ENCODE measurements at regions not wholly inside any gene's neighbourhood (a gene's known extent, or its start where the extent isn't known, plus 50 kb on each side); places are given as distances from the start of the nearest gene placed in this dataset.

- TF ChIP-seq CTCF (IDR thresholded peaks at IDR 0.05 in 2 of 3, conservative IDR thresholded peaks at IDR 0.05 in 1 of 3; ENCODE audit: insufficient read depth in 2 of 3, low read depth in 1 of 3, low read length in 3 of 3) (no peak), ARHGAP35 (IDR thresholded peaks at IDR 0.05; ENCODE audit: partially characterized antibody) (no peak), BACH1 (tag; IDR thresholded peaks at IDR 0.05) (no peak), ZNF12 (CRISPR knock-in tag; IDR thresholded peaks at IDR 0.05) (no peak), MITF (IDR thresholded peaks at IDR 0.05) (no peak), EP300 (IDR thresholded peaks at IDR 0.05; ENCODE audit: low read length) (no peak), KDM2B (CRISPR knock-in tag; IDR thresholded peaks at IDR 0.05) (no peak), ELF4 (CRISPR knock-in tag; IDR thresholded peaks at IDR 0.05) (no peak), ESRRA (IDR thresholded peaks at IDR 0.05; ENCODE audit: borderline replicate concordance, low read depth) (no peak)
- TF ChIP-seq, protein P1, sequence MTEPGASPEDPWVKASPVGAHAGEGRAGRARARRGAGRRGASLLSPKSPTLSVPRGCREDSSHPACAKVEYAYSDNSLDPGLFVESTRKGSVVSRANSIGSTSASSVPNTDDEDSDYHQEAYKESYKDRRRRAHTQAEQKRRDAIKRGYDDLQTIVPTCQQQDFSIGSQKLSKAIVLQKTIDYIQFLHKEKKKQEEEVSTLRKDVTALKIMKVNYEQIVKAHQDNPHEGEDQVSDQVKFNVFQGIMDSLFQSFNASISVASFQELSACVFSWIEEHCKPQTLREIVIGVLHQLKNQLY (CRISPR knock-in tag; conservative IDR thresholded peaks at IDR 0.05), result no peak
Observed at GRCh38 chr6:121965739-121966138, 433.7 kb upstream of the HSF2 start.

Data from K562 (cell line).